A204.1 (cell line): ENCODE measurements at regions not wholly inside any gene's neighbourhood (a gene's known extent, or its start where the extent isn't known, plus 50 kb on each side); places are given as distances from the start of the nearest gene placed in this dataset.

ENCODE experiments used
- FAIRE-seq: peaks from 2 replicates; lab custom pipeline; 2012; peaks lifted over from hg19 to GRCh38; lab: Jason Lieb, UNC

- no peak for FAIRE-seq
Observed at GRCh38 chr5:4640795-4641194, 499.3 kb upstream of the ADAMTS16 start.

DNA sequence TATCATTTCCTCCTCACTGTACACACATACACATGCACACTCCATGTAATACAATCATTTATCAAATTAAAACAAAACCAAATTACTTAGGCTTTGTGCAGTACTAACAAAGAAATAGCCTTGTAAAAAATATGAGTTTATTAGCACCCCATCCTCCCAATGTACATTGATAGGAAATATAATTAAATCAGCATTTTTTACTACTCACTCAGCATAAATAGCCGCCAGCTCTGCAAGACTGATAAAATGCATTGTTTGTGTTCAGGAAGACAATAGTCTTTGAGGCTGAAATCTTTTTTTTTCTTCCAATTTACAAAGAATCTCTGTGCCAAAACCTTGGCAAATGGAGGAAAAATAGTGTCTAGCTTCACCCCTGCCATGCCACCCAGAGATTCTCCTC is 497.6 kb upstream of the ADAMTS16 start:
- no peak for FAIRE-seq

DNA sequence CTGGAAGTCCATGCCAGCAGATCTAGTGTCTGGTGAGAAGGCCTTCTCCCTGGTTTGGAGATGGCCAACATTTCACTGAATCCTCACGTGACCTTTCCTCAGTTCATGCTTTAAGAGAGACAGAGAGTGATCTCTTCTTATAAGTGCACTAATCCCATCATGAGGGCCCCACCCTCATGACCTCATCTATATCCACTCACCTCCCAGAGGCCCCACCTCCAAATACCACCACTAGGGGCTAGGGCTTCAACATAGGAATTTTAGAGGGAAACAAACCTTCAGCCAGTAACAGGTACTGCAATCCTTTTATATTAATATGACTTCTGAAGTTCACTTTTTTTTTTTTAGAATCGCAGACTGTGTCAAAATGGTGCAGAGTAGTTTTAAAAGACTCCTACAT is 496.9 kb upstream of the ADAMTS16 start:
- FAIRE-seq, result no peak

- FAIRE-seq, result no peak
Observed at GRCh38 chr5:4643960-4644359, 496.2 kb upstream of the ADAMTS16 start.

DNA sequence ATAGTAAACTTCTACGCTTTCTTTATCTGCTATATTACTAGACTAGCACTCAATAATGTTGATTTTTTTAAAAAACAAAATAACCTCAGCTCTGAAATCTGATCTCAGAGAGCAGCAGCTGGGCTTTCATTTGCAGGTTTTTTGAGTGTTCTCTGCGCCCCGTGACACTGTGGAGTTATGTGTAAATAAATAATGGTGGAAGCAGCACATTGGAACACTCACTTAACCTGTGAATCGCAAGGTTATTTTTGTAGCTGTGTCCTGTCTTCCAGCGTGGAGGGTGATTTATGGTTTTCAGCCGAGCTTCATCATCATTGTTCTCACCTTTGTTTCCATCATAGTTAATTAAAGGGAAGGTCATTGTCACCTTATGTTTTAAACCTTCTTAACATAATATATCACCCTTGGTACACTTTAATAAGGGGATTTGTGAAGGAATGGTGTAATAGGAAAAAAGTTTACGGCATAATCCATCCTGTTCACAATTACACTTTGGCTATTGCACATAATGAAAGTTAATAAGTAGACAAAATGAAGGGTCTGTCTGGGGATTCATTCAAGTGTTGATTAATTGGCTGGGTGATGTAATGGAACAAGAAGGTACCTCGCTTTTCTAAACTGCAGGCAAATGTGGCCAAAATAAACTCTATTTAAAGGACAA is 493.3 kb upstream of the ADAMTS16 start:
- FAIRE-seq, result no peak

DNA sequence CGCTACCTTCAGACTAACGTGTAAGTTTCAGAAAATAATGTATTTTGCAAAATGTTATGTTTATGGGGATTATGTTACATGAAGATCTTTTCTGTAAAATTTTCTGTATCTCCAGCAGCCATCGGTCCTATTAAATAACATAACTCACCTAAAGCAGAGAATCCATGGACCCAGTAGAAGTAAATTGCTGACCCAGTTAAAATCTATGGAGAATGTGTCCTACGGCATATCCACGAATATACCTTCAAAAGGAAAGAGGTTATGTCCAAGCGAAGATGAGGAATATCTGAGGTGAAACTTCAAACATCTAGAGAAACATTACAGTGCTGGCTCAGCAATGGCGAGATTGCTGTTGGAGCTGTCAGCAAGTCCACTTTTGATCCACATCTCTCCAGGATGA is 492.2 kb upstream of the ADAMTS16 start:
- FAIRE-seq, result no peak

GRCh38 chr5:4651806-4652565 is 488.1 kb upstream of the ADAMTS16 start:
- FAIRE-seq, result no peak

DNA sequence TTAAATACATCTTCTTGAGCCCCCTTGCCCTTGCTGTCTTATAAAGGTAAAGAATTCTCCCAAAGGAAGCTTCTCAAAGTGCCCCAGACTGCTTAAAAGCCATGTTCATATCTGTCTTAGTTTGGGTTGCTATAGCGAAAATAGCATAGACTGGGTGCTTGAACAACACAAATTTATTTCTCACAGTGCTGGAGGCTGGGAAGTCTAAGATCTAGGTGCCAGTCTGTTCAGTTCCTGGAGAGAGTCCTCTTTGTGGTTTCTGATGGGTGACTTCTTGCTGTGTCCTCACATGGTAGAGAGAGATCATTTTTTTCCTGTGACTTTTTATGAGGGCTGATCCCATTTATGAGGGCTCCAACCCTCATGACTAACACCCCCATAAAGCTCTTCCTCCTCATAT is 486.7 kb upstream of the ADAMTS16 start:
- FAIRE-seq, result no peak

GRCh38 chr5:4659851-4660250 is 480.3 kb upstream of the ADAMTS16 start:
- FAIRE-seq, result no peak

- no peak for FAIRE-seq
Observed at GRCh38 chr5:4661326-4661725, 478.8 kb upstream of the ADAMTS16 start.

- no peak for FAIRE-seq
Observed at GRCh38 chr5:4661836-4662235, 478.3 kb upstream of the ADAMTS16 start.

- no peak for FAIRE-seq
Observed at GRCh38 chr5:4662756-4663155, 477.4 kb upstream of the ADAMTS16 start.

DNA sequence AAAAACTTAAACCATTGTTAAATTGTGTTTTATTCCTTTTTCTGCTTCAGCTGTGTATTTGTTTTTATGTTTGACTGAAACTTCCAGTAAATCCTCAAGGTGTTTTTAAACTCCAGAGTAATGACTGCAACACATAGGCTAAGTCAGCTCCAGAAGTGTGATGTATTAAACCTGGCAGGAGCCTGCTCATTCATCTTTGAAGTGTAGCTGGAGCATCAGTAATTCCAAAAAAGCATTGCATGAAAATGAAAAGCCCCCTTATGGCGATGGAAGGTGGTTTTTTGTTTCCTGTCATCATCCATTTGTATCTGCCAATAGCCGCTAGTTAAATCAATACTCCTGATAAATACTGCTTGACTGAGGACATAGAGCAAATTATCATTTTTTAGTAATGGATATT is 474.2 kb upstream of the ADAMTS16 start:
- no peak for FAIRE-seq

DNA sequence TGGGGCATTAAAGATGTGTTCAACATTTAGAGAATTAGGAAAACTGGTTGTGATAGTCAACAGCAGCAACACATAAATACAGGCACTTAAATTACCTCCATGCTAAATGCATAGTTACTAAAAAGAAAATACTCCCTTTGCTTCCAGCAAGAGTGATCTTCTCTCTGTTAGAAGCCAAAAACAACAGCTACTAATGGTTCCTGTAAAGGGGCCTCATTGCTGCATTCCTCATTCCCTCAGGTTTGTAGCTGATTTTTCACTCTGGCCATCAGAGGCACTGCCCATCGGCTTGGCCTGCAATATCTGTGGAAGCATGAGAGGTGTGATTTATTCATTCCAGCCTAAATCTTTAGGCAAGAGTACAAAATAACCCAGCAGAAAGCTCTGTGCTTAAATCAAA is 466.0 kb upstream of the ADAMTS16 start:
- no peak for FAIRE-seq

DNA sequence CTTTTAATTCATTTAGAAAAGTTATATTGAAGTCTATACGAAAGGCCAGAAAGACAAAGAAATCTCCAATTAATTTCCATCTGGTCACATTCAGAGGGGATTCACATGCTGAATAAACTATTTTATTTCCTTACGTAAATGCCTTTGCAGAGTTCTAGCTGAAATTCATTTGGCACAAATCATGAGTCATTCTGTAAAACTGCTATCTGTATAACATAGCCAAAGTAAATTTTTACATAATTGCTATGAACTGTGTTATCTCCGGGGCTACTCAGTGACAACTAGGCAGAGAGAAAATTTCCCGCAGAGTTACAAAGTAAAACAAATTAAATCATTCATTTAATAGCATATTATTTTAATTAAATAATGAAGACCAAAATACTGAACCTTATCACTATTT is 463.2 kb upstream of the ADAMTS16 start:
- FAIRE-seq, result no peak

DNA sequence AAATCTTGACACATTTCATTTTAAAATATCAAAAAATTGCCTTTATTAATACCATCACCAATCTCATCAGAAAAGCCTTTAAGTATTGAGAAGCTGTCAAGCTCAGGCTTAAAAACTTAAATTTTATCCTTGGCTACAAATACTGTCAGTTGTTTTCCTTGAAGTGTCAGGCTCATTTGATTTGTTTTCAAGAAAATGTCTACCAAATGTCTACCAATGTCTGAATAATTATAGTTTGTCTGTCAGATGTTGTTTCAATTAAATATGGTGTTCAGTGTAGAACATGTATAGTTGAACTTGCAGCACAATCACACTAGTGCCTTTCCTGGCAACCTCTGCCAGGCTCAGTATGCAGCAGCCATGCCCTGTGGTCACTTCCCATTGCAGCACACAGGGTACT is 455.2 kb upstream of the ADAMTS16 start:
- FAIRE-seq, result no peak

GRCh38 chr5:4698596-4698995 is 441.5 kb upstream of the ADAMTS16 start:
- no peak for FAIRE-seq

GRCh38 chr5:4699592-4699991 is 440.5 kb upstream of the ADAMTS16 start:
- no peak for FAIRE-seq

DNA sequence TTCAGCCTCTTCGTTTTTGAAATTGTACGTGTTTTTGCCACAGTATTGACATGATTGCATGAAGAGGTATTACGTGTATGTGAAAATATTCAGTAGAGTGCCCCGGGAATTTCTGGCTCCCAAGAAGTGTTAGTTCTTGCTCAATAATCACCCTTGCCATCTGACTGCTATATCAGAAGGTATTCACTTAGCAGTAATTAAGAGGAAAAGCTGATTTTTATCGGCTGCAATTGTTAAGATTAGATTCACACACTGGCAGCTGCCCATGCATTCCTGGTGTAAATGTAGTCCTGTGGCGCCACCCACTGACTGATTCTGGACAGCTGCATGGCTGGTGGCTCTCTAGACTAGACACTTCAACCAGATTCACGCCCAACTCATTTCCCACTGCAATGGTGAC is 440.1 kb upstream of the ADAMTS16 start:
- no peak for FAIRE-seq

DNA sequence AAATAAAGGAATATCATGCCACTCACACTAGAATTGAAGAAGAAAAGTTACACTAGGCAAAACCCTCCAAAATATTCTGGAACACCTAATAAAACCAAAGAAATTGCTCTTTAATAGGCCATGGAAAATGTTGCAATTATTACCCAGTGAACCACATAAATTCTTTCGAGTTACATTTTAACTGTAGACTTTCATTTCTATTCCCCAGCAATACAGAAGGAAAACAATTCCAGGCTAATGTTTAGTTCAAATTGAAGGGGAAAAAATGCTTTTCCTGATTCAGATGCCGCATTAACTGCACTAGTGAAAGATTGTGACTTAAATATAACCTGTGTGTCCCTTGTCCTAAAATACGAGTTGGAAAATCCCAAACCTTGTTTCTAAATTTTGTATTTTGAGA is 439.3 kb upstream of the ADAMTS16 start:
- no peak for FAIRE-seq

DNA sequence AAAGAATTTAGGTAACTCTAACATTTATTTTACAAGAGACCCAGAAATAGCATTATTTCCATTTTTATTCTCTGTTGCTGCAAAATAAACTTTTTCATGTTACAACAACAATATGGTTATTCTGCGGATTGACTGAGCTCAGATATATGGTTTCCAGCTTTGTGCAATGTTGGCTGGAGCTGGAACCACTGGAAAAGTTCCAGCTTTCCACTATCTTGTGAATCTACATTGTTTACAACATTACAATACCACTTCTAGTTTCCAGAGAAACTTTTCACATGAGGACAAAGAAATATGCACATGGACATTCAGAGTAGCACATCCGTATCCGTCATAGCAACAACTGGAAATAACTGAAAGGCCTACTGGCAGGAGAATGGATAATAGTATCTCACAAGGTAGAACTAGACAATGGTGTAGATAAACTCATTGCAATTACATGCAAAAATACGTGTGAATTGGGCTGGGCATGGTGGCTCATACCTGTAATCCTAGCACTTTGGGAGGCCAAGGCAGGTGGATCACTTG is 436.1 kb upstream of the ADAMTS16 start:
- FAIRE-seq, result no peak

DNA sequence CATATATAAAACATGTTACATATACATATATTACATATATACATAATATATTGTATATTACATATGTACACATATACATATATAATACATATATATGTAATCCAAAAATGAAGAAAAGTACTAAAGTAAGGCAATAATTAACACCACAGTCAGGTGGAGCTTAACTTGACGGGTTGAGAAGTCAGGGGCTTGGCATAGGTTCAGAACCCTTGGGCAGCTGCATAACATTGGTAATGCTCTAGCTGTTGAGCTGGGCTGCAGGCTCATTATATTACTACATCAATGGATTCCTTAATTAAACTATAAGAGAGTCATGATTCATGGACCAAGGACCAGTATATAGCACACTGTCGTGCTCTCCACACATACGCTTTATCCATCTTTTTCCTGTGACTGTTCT is 435.2 kb upstream of the ADAMTS16 start:
- no peak for FAIRE-seq

DNA sequence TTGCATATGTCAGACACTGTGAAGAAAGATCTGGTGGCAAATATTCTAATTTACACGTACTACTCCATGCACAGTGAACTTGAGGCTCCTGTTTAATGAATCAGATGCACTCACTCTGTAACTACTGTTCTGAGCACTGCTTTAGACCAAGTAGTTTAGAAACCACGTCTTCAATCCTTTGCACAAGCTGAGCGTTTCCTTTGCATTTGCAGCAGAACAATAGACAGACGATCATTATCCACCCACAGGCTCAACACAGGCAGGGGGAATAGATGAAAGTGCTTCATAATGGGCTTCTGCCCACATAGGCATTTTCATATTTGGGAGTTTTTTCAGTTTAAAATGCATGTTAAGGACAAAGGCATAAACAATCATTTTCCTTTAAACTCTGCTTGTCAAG is 423.3 kb upstream of the ADAMTS16 start:
- FAIRE-seq, result no peak

DNA sequence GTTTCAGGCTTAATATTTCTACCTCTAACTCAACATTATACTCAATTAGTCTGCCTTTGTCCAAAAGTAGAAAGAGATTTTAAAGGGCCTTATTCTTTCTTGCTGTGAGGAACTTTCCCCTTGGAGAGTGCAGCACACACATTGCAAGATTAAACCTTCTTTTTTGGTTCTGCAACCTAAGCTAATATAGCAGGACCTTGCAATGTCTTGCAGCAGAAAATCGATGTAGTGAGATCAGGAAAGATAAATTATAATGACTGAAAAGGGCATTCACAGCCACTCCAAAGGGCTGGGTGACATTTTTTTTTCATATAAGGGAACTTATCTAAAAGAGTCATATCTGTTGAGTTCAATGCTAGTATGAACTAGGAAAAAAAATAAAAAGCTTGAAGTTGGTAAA is 422.7 kb upstream of the ADAMTS16 start:
- FAIRE-seq, result no peak
